Adrenal gland (tissue), 9 donors: ENCODE measurements at regions not wholly inside any gene's neighbourhood (a gene's known extent, or its start where the extent isn't known, plus 50 kb on each side); places are given as distances from the start of the nearest gene placed in this dataset.

Experiments
- DNase-seq, 7 donors: peaks; one replicate each; pipeline ENCODE4 v3.0.0-alpha.2; 2019 to 2020
- H3K27ac ChIP-seq, 5 donors: fragments of 200-600 bp; sonication (generic) in 4 of 5; 1 replicate in 3 of 5; 2 replicates in 2 of 5; pipeline versions ENCODE4 v1.5.1 to v1.8.0; 2016 to 2020; ENCODE audit warnings: mild to moderate bottlenecking in 1 of 5
- H3K27me3 ChIP-seq: fragments of 200-600 bp; 2 replicates; pipeline ENCODE4 v1.8.0; 2021
- H3K36me3 ChIP-seq, 2 donors: fragments of 200-600 bp; replicated peaks in 1 of 2; 1 replicate in 1 of 2; 2 replicates in 1 of 2; pipeline versions ENCODE4 v1.5.1 to v1.8.0; 2018 to 2022
- H3K4me1 ChIP-seq, 2 donors: fragments of 200-600 bp; replicated peaks in 1 of 2; 1 replicate in 1 of 2; 2 replicates in 1 of 2; pipeline versions ENCODE4 v1.5.1 to v1.8.0; 2018 to 2021
- H3K4me3 ChIP-seq, 4 donors: fragments of 200-600 bp; sonication (generic) in 3 of 4; one replicate each; pipeline ENCODE4 v1.5.1; 2016 to 2018
- H3K9me3 ChIP-seq, 3 donors: fragments of 200-600 bp; sonication (generic) in 1 of 3; replicated peaks in 1 of 3; 1 replicate in 2 of 3; 2 replicates in 1 of 3; pipeline versions ENCODE4 v1.5.1 to v1.8.0; 2016 to 2021
- POLR2A ChIP-seq, 2 donors: fragments of 450-650 bp; IDR thresholded peaks; one replicate each; pipeline ENCODE4 v1.6.1; 2017; ENCODE audit warnings: antibody characterized with exemption in 2 of 2, mild to moderate bottlenecking in 2 of 2, moderate library complexity in 1 of 2
- WGBS, 4 donors: extraction: QIAGEN DNeasy Blood & Tissue Kit in 2 of 4; methylation state at CpG; one replicate each; pipeline versions ENCODE4 v1.1.5 to v1.1.7; 2013 to 2017; 5-methylcytosine and 5-hydroxymethylcytosine counted together
- intact Hi-C, 2 donors: fragments of 100-400 bp; cut with DNase I; formaldehyde crosslinking; loops; one replicate each; pipeline versions ENCODE4 v1.14.1 to v1.15.0; 2022 to 2023
- TF ChIP-seq, protein P1 (sequence below), 6 experiments: fragments of 450-650 bp in 4 of 6; fragments of 200-600 bp in 2 of 6; sonication (generic) in 1 of 6; IDR thresholded peaks; 1 replicate in 5 of 6; 2 replicates in 1 of 6; pipeline versions ENCODE4 v1.5.1 to v1.8.0; 2016 to 2021; ENCODE audit warnings: antibody characterized with exemption in 6 of 6, mild to moderate bottlenecking in 2 of 6, moderate library complexity in 1 of 6
- donor health status: healthy with polysubstance abuse.
- donor health status: Bipolar disorder and iron deficiency.
- donor health status: DM: yes; HTN: yes; CAD: no.
- donor health status: DM: no; HTN: no; CAD: no.
- donor health status: DM: no; HTN: no; CAD: no.

- TF ChIP-seq, protein P1, sequence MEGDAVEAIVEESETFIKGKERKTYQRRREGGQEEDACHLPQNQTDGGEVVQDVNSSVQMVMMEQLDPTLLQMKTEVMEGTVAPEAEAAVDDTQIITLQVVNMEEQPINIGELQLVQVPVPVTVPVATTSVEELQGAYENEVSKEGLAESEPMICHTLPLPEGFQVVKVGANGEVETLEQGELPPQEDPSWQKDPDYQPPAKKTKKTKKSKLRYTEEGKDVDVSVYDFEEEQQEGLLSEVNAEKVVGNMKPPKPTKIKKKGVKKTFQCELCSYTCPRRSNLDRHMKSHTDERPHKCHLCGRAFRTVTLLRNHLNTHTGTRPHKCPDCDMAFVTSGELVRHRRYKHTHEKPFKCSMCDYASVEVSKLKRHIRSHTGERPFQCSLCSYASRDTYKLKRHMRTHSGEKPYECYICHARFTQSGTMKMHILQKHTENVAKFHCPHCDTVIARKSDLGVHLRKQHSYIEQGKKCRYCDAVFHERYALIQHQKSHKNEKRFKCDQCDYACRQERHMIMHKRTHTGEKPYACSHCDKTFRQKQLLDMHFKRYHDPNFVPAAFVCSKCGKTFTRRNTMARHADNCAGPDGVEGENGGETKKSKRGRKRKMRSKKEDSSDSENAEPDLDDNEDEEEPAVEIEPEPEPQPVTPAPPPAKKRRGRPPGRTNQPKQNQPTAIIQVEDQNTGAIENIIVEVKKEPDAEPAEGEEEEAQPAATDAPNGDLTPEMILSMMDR (IDR thresholded peaks at IDR 0.05), result no peak
- no peak for TF ChIP-seq POLR2A (IDR thresholded peaks at IDR 0.05)
- no peaks in the 10 kb centered on the region for H3K36me3 ChIP-seq
- intact Hi-C loops, result no loop called here
These were observed 310.6 kb upstream of the ATP11B start for GRCh38 chr3:182482705-182483104.

GRCh38 chr3:182484682-182485081 lies 308.6 kb upstream of the ATP11B start:
- Histone ChIP-seq H3K27ac (no peak overlapping the region), H3K9me3 (no peaks in the 10 kb centered on the region), H3K36me3 (no peaks in the 10 kb centered on the region), H3K27me3 (no peaks in the 10 kb centered on the region), H3K4me1 (no peaks in the 10 kb centered on the region), H3K4me3 (no peak overlapping the region)
- no peak for TF ChIP-seq POLR2A (IDR thresholded peaks at IDR 0.05)
- TF ChIP-seq, protein P1 (IDR thresholded peaks at IDR 0.05), result no peak
- no peak for DNase-seq
- WGBS, 4 donors, result 64 to 76% (median 72%) methylated on average over 4 of the region's 4 CpGs
- intact Hi-C loops, result no loop called here

More at GRCh38 chr3:182482705-182483104, 310.6 kb upstream of the ATP11B start:
- Histone ChIP-seq H3K4me3 (no peak overlapping the region), H3K9me3 (no peaks in the 10 kb centered on the region), H3K27ac (no peak overlapping the region), H3K27me3 (no peaks in the 10 kb centered on the region), H3K4me1 (no peaks in the 10 kb centered on the region)
- 62 to 72% (median 65%) methylated on average over 5 of the region's 5 CpGs for WGBS, 4 donors
- DNase-seq, result no peak

DNA sequence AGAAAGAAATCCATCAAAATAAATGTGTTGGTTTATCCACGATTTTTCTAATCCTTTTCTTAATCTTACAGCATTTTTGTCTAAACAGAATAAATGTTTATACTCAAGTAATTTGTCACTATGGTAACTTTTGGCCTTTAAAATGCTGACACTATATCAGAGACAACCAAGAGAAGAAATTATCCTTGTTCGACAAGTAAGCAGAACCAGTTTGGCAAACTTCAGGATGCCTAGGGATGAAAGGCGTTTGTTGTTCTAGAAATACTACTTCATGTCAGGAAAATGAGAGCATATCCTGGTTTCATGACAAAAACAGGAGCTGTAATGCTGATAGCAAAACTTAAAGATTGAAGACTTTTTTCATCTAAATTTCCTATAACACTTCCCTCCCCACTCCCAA lies 308.0 kb upstream of the ATP11B start:
- TF ChIP-seq, protein P1 (IDR thresholded peaks at IDR 0.05), result no peak
- TF ChIP-seq POLR2A (IDR thresholded peaks at IDR 0.05), result no peak
- Histone ChIP-seq H3K9me3 (no peaks in the 10 kb centered on the region), H3K27ac (no peak overlapping the region), H3K4me3 (no peak overlapping the region), H3K36me3 (no peaks in the 10 kb centered on the region), H3K27me3 (no peaks in the 10 kb centered on the region), H3K4me1 (no peaks in the 10 kb centered on the region)
- no peak for DNase-seq
- intact Hi-C loops, result no loop called here
- WGBS, 4 donors, result 57 to 69% (median 61%) methylated on average over 3 of the region's 3 CpGs

- intact Hi-C loops, result no loop called here
- Histone ChIP-seq H3K27me3 (no peaks in the 10 kb centered on the region), H3K4me1 (no peaks in the 10 kb centered on the region), H3K4me3 (no peak overlapping the region), H3K36me3 (no peaks in the 10 kb centered on the region), H3K9me3 (no peaks in the 10 kb centered on the region), H3K27ac (no peak overlapping the region)
- DNase-seq, result no peak
- TF ChIP-seq, protein P1 (IDR thresholded peaks at IDR 0.05), result no peak
- TF ChIP-seq POLR2A (IDR thresholded peaks at IDR 0.05), result no peak
- WGBS, 4 donors, result 65 to 84% (median 76%) methylated on average over 4 of the region's 4 CpGs
These were observed 306.8 kb upstream of the ATP11B start for GRCh38 chr3:182486463-182486862.
